Dendritic cell treated with granulocyte-macrophage colony-stimulating factor and Interleukin-4, amounts not matched to agents 40 ng/mL and 50 ng/mL, for 4 days (primary cell): ENCODE measurements at regions not wholly inside any gene's neighbourhood (a gene's known extent, or its start where the extent isn't known, plus 50 kb on each side); places are given as distances from the start of the nearest gene placed in this dataset.

Experiments
- H3K27ac Mint-ChIP-seq: one replicate; pipeline ENCODE4 v1.8.0; 2022; ENCODE audit warnings: mild to moderate bottlenecking, mixed read lengths
- H3K27me3 Mint-ChIP-seq: one replicate; pipeline ENCODE4 v1.8.0; 2022; ENCODE audit warnings: mild to moderate bottlenecking, mixed read lengths
- H3K36me3 Mint-ChIP-seq: one replicate; pipeline ENCODE4 v1.8.0; 2022; ENCODE audit warnings: low read depth, mixed read lengths
- H3K4me1 Mint-ChIP-seq: one replicate; pipeline ENCODE4 v1.8.0; 2022; ENCODE audit warnings: low read depth, mixed read lengths
- H3K4me3 Mint-ChIP-seq: one replicate; pipeline ENCODE4 v1.8.0; 2022; ENCODE audit warnings: mild to moderate bottlenecking, moderate library complexity, mixed read lengths
- H3K9me3 Mint-ChIP-seq: one replicate; pipeline ENCODE4 v1.8.0; 2022; ENCODE audit warnings: mixed read lengths
- intact Hi-C: fragments of 100-400 bp; cut with micrococcal nuclease; formaldehyde crosslinking; loops from one replicate; pipeline ENCODE4 v1.15.0; 2022

GRCh38 chr4:1470816-1471442 is 64.7 kb upstream of the NKX1-1 start:
- Mint-ChIP-seq H3K4me1 (no peaks in the 10 kb centered on the region), H3K36me3 (no peaks in the 10 kb centered on the region), H3K9me3 (peaks cover 15% of the 10 kb centered on the region), H3K27ac (no peak overlapping the region), H3K27me3 (peaks cover 20% of the 10 kb centered on the region), H3K4me3 (no peak overlapping the region)
- intact Hi-C loops, result no loop called here

DNA sequence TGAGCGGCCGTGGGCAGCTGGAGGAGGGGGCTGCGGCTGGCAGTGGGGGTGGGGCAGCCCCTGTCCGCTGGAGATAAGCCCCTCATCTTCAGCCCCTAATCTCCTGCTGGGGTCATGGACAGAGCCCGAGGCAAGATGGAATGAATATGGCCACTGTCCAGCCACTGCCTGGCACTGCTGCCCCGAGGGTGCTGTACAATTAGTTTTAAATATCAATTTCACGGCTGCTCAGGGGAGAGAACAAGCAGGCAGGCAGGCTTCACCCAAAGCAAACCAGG is 64.1 kb upstream of the NKX1-1 start:
- Mint-ChIP-seq H3K4me1 (no peaks in the 10 kb centered on the region), H3K9me3 (peaks cover 15% of the 10 kb centered on the region), H3K36me3 (no peaks in the 10 kb centered on the region), H3K4me3 (no peak overlapping the region), H3K27ac (no peak overlapping the region), H3K27me3 (peaks cover 20% of the 10 kb centered on the region)
- intact Hi-C loops, result no loop called here

GRCh38 chr4:1469607-1470392 is 63.6 kb upstream of the NKX1-1 start:
- Mint-ChIP-seq H3K4me3 (no peak overlapping the region), H3K36me3 (no peaks in the 10 kb centered on the region), H3K9me3 (peaks cover 15% of the 10 kb centered on the region), H3K27me3 (peaks cover 20% of the 10 kb centered on the region), H3K27ac (no peak overlapping the region), H3K4me1 (no peaks in the 10 kb centered on the region)
- intact Hi-C loops, result no loop called here

- Mint-ChIP-seq H3K27me3 (peaks cover 18% of the 10 kb centered on the region), H3K4me3 (no peak overlapping the region), H3K4me1 (no peaks in the 10 kb centered on the region), H3K27ac (no peak overlapping the region), H3K36me3 (no peaks in the 10 kb centered on the region), H3K9me3 (peaks cover 15% of the 10 kb centered on the region)
- intact Hi-C loops, result no loop called here
These were observed 62.8 kb upstream of the NKX1-1 start for GRCh38 chr4:1469043-1469442.

DNA sequence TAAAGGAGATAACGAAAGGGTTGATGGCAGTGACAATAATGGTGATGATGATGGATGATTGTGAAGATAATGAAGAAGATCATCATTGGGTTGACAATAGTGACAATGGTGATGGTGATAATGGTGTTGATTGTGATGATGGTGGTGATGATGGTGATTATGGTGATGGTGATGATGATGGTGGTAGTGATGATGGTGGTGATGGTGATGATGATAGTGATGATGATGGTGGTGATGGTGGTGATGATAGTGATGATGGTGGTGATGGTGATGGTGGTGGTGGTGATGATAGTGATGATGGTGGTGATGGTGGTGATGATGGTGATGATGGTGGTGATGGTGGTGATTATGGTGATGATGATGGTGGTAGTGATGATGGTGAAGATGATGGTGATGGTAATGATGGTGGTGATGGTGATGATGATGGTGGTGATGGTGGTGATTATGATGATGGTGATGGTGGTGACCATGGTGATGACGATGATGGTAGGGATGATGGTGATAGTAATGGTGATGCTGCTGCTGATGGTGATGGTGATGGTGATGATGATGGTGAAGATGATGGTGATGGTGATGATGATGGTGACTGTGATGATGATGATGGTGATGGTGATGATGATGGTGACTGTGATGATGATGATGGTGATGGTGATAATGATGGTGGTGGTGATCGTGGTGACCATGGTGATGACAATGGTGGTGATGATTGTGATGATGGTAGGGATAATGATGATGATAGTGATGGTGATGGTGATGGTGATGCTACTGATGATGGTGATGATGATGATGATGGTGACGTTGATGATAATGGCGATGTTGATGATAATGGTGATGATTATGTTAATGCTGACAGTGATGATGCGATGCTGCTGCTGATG is 61.6 kb upstream of the NKX1-1 start:
- Mint-ChIP-seq H3K27ac (no peak overlapping the region), H3K4me1 (no peaks in the 10 kb centered on the region), H3K36me3 (no peaks in the 10 kb centered on the region), H3K4me3 (no peak overlapping the region), H3K9me3 (peaks cover 15% of the 10 kb centered on the region), H3K27me3 (peaks cover 20% of the 10 kb centered on the region)
- intact Hi-C loops, result no loop called here

DNA sequence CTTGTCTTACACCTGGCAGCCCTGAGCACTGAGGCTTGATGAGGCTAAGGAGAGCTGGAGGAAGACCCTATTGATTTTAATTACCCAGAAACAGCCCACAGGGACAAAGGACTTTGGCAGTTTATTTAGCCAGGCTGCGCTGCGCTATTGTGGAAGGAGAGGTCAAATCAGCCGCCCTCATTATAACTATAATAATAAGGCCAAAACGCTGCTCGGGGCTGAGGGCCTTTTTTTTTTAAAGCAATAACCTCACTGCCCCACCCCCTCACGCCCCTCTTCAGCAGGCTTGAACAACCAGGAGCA is 60.6 kb upstream of the NKX1-1 start:
- Mint-ChIP-seq H3K4me3 (no peak overlapping the region), H3K36me3 (no peaks in the 10 kb centered on the region), H3K27me3 (peaks cover 18% of the 10 kb centered on the region), H3K4me1 (no peaks in the 10 kb centered on the region), H3K9me3 (peaks cover 15% of the 10 kb centered on the region), H3K27ac (no peak overlapping the region)
- intact Hi-C loops, result no loop called here

DNA sequence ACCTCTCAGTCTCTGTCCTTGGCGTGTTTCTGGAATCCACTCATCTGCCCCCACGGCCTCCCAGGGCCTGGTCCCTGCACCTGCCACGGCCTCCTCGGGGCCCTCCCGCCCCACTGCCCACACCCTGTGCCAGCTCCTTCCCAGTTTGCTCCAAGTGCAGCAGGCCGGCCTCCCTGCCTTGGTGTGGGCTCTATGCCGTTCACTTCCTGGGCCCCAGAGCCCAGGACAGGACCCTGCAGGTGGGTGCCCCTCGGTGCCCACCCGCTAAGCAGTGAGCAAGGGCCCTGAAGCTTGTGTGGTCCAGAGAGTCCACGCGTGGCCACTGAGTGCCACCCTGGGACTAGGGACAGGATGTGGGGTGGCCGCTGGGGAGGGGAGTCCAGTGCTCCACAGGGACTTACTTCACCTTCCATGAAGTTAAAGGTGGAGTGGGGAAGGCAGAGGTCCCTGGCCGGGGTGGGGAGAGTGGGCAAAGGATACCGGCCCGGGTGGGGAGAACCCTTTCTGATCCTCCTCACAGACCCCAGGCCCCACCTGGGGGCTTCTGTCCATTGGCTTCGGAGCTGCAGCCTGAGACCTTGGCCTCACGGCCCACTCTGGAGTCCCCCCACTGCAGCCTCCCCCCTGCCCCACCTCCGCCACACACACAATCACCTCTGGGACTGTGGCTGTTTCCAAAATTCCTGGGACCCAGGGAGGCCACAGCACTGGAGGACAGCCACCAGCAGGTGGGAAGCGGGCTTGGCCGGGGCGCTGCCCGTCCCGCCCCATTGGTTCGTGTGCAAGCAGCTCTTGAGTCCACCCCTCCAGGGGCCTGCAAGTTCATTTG is 60.0 kb upstream of the NKX1-1 start:
- Mint-ChIP-seq H3K4me1 (no peaks in the 10 kb centered on the region), H3K9me3 (peaks cover 15% of the 10 kb centered on the region)
- intact Hi-C loops, result no loop called here

GRCh38 chr4:1465173-1466033 is 59.2 kb upstream of the NKX1-1 start:
- Mint-ChIP-seq H3K27ac (no peak overlapping the region), H3K4me1 (no peaks in the 10 kb centered on the region), H3K36me3 (no peaks in the 10 kb centered on the region), H3K27me3 (peaks cover 12% of the 10 kb centered on the region), H3K9me3 (peaks cover 15% of the 10 kb centered on the region), H3K4me3 (no peak overlapping the region)
- intact Hi-C loops, result no loop called here

More for the DNA sequence above, 60.0 kb upstream of the NKX1-1 start:
- H3K27ac Mint-ChIP-seq, result no peak overlapping the region
- no peak overlapping the region for H3K4me3 Mint-ChIP-seq
- H3K36me3 Mint-ChIP-seq, result no peaks in the 10 kb centered on the region
- peaks cover 16% of the 10 kb centered on the region for H3K27me3 Mint-ChIP-seq

- Mint-ChIP-seq H3K9me3 (peaks cover 15% of the 10 kb centered on the region), H3K27me3 (peaks cover 17% of the 10 kb centered on the region)
- intact Hi-C loops, result no loop called here
These were observed 58.4 kb upstream of the NKX1-1 start for GRCh38 chr4:1464581-1465171.

DNA sequence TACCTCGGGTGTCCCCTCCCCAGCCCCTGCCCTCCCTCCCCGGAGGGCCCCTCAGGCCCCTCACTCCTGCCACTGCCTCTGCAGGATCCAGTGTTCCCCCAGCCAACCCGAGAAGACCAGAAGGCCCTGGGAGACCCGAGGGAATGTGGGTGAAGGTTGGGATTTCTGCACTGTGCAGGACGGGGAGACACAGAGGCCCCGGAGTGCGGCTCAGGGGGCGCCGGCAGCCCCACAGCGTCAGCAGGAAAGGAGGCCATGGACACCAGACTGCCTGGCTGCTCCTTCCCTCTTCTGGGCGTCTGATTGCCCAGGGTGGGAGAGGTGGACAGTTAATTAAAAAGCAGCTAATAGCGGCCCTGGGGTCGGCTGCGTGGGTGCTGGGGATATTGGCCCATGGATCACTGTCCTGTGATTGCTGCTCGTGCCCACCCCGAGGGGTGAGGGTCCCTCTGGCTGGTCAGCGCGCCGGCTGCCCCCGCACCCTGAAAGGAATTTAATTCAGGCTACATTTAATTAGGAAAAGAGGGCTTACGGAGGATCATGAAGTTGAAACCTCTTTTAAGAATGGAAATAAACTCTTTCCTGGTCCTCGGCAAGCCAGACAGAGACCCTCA is 57.8 kb upstream of the NKX1-1 start:
- intact Hi-C loops, result no loop called here
- peaks cover 15% of the 10 kb centered on the region for H3K9me3 Mint-ChIP-seq
- H3K27me3 Mint-ChIP-seq, result peaks cover 20% of the 10 kb centered on the region
- no peak overlapping the region for H3K4me3 Mint-ChIP-seq
- no peaks in the 10 kb centered on the region for H3K4me1 Mint-ChIP-seq
- no peak overlapping the region for H3K27ac Mint-ChIP-seq
- no peaks in the 10 kb centered on the region for H3K36me3 Mint-ChIP-seq

More at GRCh38 chr4:1464581-1465171, 58.4 kb upstream of the NKX1-1 start:
- H3K36me3 Mint-ChIP-seq, result no peaks in the 10 kb centered on the region
- H3K27ac Mint-ChIP-seq, result no peak overlapping the region
- no peaks in the 10 kb centered on the region for H3K4me1 Mint-ChIP-seq
- H3K4me3 Mint-ChIP-seq, result no peak overlapping the region

DNA sequence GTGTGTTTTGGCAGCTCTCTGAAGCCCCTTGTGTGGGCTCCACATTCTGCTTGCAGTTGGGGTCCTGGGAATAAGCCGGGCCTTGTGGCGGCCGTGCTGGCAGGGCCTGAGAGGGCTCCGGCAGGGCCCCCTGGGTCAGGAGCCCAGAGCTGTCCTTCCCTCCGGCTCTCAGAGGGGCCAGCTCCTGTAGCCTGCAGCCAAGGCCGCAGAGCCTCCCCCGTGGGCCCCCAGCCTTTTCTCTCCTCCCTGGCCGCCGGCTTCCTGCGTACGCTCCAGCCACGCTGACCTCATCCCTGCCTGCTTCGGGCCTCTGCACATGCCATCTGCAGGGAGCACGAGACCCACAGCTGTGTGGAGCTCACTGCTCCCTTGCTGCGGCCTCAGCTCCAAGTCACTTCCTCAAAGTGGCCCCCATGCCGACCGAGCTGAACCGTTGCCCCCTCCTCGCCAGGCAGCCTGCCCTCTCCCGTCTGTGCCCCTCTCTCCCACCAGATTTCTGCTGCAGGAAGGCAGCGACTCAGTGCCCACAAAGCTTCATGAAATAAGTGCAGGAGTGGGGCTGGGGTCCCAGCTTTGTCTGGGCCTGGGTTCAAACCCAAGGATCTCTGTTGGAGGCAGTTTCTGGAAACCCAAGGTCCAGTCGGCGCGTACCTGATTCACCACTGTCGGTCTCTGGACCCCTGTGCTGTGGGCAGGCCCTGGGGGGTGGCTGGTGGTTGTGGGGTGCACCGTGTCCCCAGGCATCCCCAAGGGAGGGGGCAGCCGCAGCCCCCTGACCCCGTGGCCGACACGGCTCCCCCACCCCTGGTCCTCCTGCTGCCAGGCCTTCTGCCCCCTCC is 57.1 kb upstream of the NKX1-1 start:
- peaks cover 19% of the 10 kb centered on the region for H3K9me3 Mint-ChIP-seq
- no peaks in the 10 kb centered on the region for H3K4me1 Mint-ChIP-seq
- no peak overlapping the region for H3K27ac Mint-ChIP-seq
- H3K36me3 Mint-ChIP-seq, result no peaks in the 10 kb centered on the region
- intact Hi-C loops, result no loop called here
- no peak overlapping the region for H3K4me3 Mint-ChIP-seq
- peaks cover 28% of the 10 kb centered on the region for H3K27me3 Mint-ChIP-seq

GRCh38 chr4:1462768-1463075 is 56.5 kb upstream of the NKX1-1 start:
- Mint-ChIP-seq H3K27ac (no peak overlapping the region), H3K4me1 (no peaks in the 10 kb centered on the region)
- intact Hi-C loops, result no loop called here

More at GRCh38 chr4:1462768-1463075, 56.5 kb upstream of the NKX1-1 start:
- Mint-ChIP-seq H3K27me3 (peaks cover 32% of the 10 kb centered on the region), H3K4me3 (no peak overlapping the region), H3K9me3 (peaks cover 19% of the 10 kb centered on the region), H3K36me3 (no peaks in the 10 kb centered on the region)
